Mesenchymal stem cell (in vitro differentiated cells and primary cell): ENCODE measurements at regions not wholly inside any gene's neighbourhood (a gene's known extent, or its start where the extent isn't known, plus 50 kb on each side); places are given as distances from the start of the nearest gene placed in this dataset.

Source experiments
- DNase-seq: peaks from one replicate; pipeline ENCODE4 v3.0.0-alpha.2; 2013
- H2AFZ ChIP-seq: one replicate; pipeline ENCODE4 v1.6.1; 2013; ENCODE audit warnings: low read depth, mild to moderate bottlenecking, control low read depth, inconsistent platforms, low read length, moderate library complexity
- H2AK5ac ChIP-seq: 2 replicates; pipeline ENCODE4 v1.6.1; 2013; ENCODE audit warnings: low read length, moderate library complexity, mild to moderate bottlenecking, inconsistent platforms; ENCODE audit not compliant: severe bottlenecking
- H2BK120ac ChIP-seq: one replicate; pipeline ENCODE4 v1.6.1; 2013; ENCODE audit warnings: low read depth, mild to moderate bottlenecking, inconsistent platforms, low read length, moderate library complexity
- H2BK12ac ChIP-seq, 2 experiments: one replicate each; pipeline ENCODE4 v1.6.1; 2013; ENCODE audit warnings: inconsistent platforms in 2 of 2, low read length in 2 of 2, mild to moderate bottlenecking in 2 of 2, moderate library complexity in 2 of 2, control low read depth in 1 of 2
- H2BK15ac ChIP-seq: one replicate; pipeline ENCODE4 v1.6.1; 2013; ENCODE audit warnings: mild to moderate bottlenecking, low read depth, inconsistent platforms; ENCODE audit not compliant: poor library complexity, severe bottlenecking
- H2BK5ac ChIP-seq: 2 replicates; pipeline ENCODE4 v1.6.1; 2013; ENCODE audit warnings: low read depth, mild to moderate bottlenecking, low read length, control low read depth, inconsistent platforms; ENCODE audit not compliant: poor library complexity, severe bottlenecking
- H3K14ac ChIP-seq, 2 experiments: one replicate each; pipeline ENCODE4 v1.6.1; 2013; ENCODE audit warnings: inconsistent platforms in 2 of 2, low read length in 2 of 2, control low read depth in 1 of 2, mild to moderate bottlenecking in 1 of 2, moderate library complexity in 1 of 2
- H3K18ac ChIP-seq, 2 experiments: one replicate each; pipeline ENCODE4 v1.6.1; 2013; ENCODE audit warnings: inconsistent platforms in 2 of 2, low read length in 2 of 2, control low read depth in 1 of 2, low read depth in 1 of 2, mild to moderate bottlenecking in 1 of 2
- H3K23ac ChIP-seq, 2 experiments: one replicate each; pipeline ENCODE4 v1.6.1; 2013; ENCODE audit warnings: inconsistent platforms in 2 of 2, low read length in 2 of 2, mild to moderate bottlenecking in 2 of 2, moderate library complexity in 2 of 2, control low read depth in 1 of 2
- H3K27ac ChIP-seq: 2 replicates; pipeline ENCODE4 v1.5.1; 2013; ENCODE audit warnings: mild to moderate bottlenecking, moderate library complexity, low read length, control low read depth, inconsistent platforms; ENCODE audit not compliant: poor library complexity, severe bottlenecking
- H3K27me3 ChIP-seq, 2 experiments: 2 replicates each; pipeline versions ENCODE4 v1.6.1 to v1.7.0; 2013; ENCODE audit warnings: low read length in 2 of 2, mild to moderate bottlenecking in 2 of 2, moderate library complexity in 2 of 2, control low read depth in 1 of 2, inconsistent platforms in 1 of 2; ENCODE audit not compliant: control insufficient read depth in 1 of 2, insufficient read depth in 1 of 2
- H3K36me3 ChIP-seq, 2 experiments: 2 replicates each; pipeline versions ENCODE4 v1.6.1 to v1.7.0; 2013; ENCODE audit warnings: low read length in 2 of 2, control low read depth in 1 of 2, inconsistent platforms in 1 of 2, low read depth in 1 of 2, mild to moderate bottlenecking in 1 of 2; ENCODE audit not compliant: insufficient read depth in 2 of 2, control insufficient read depth in 1 of 2
- H3K4ac ChIP-seq, 2 experiments: one replicate each; pipeline ENCODE4 v1.6.1; 2013; ENCODE audit warnings: inconsistent platforms in 2 of 2, low read length in 2 of 2, mild to moderate bottlenecking in 2 of 2, moderate library complexity in 2 of 2, control low read depth in 1 of 2, low read depth in 1 of 2
- H3K4me1 ChIP-seq: 2 replicates; pipeline ENCODE4 v1.6.1; 2013; ENCODE audit warnings: low read depth, low read length, control low read depth; ENCODE audit not compliant: control insufficient read depth, insufficient read depth
- H3K4me2 ChIP-seq: 2 replicates; pipeline ENCODE4 v1.6.1; 2013; ENCODE audit warnings: low read length, mild to moderate bottlenecking, inconsistent platforms; ENCODE audit not compliant: poor library complexity, severe bottlenecking
- H3K4me3 ChIP-seq, 2 experiments: 2 replicates each; pipeline versions ENCODE4 v1.5.1 to v1.7.0; 2013; ENCODE audit warnings: low read length in 2 of 2, mild to moderate bottlenecking in 2 of 2, control low read depth in 1 of 2, low read depth in 1 of 2; ENCODE audit not compliant: insufficient read depth in 1 of 2
- H3K79me1 ChIP-seq: replicated peaks from 2 replicates; pipeline ENCODE4 v1.6.1; 2013; ENCODE audit warnings: mild to moderate bottlenecking, control low read depth, low read length, inconsistent platforms; ENCODE audit not compliant: poor library complexity, severe bottlenecking
- H3K9ac ChIP-seq: 2 replicates; pipeline ENCODE4 v1.7.0; 2013; ENCODE audit warnings: mild to moderate bottlenecking, low read length, moderate library complexity
- H3K9me3 ChIP-seq: 2 replicates; pipeline ENCODE4 v1.7.0; 2013; ENCODE audit warnings: mild to moderate bottlenecking, low read length; ENCODE audit not compliant: control insufficient read depth
- H4K8ac ChIP-seq: one replicate; pipeline ENCODE4 v1.6.1; 2013; ENCODE audit warnings: inconsistent platforms, mild to moderate bottlenecking, low read length, moderate library complexity
- H4K91ac ChIP-seq: one replicate; pipeline ENCODE4 v1.6.1; 2013; ENCODE audit warnings: mild to moderate bottlenecking, low read length, inconsistent platforms
- WGBS: methylation state at CpG from one replicate; pipeline ENCODE4 v1.1.7; 2013; ENCODE audit warnings: mixed read lengths; 5-methylcytosine and 5-hydroxymethylcytosine counted together

- H3K14ac ChIP-seq, result no peak overlapping the region
- no peak overlapping the region for H2AK5ac ChIP-seq
- no peak overlapping the region for H3K9ac ChIP-seq
- H3K9me3 ChIP-seq, result no peaks in the 10 kb centered on the region
- no peaks in the 10 kb centered on the region for H3K4me1 ChIP-seq
- no peak overlapping the region for H4K8ac ChIP-seq
- H3K4me3 ChIP-seq, result no peak overlapping the region
- H3K36me3 ChIP-seq, result no peaks in the 10 kb centered on the region
- H3K23ac ChIP-seq, result no peak overlapping the region
- no peak overlapping the region for H3K4ac ChIP-seq
- no peak overlapping the region for H2BK120ac ChIP-seq
- no peak overlapping the region for H3K27ac ChIP-seq
- no peak overlapping the region for H2BK12ac ChIP-seq
- no peak overlapping the region for H2BK15ac ChIP-seq
- no peak overlapping the region for H4K91ac ChIP-seq
- no peaks in the 10 kb centered on the region for H3K79me1 ChIP-seq
- H2AFZ ChIP-seq, result no peak overlapping the region
- no peak overlapping the region for H3K18ac ChIP-seq
- WGBS, result 74% methylated on average over 2 of the region's 3 CpGs
- no peaks in the 10 kb centered on the region for H3K27me3 ChIP-seq
- H2BK5ac ChIP-seq, result no peak overlapping the region
- H3K4me2 ChIP-seq, result no peak overlapping the region
- no peak for DNase-seq
Observed at GRCh38 chrY:13019486-13019885, 114.8 kb downstream of the DDX3Y start.

- 80% methylated on average over 1 of the region's 1 CpG for WGBS
- H4K8ac ChIP-seq, result no peak overlapping the region
Observed at GRCh38 chrY:13020839-13021238, 116.2 kb downstream of the DDX3Y start.

GRCh38 chrY:13023607-13024006 lies 118.9 kb downstream of the DDX3Y start:
- Histone ChIP-seq H2AK5ac (no peak overlapping the region), H3K27me3 (no peaks in the 10 kb centered on the region), H3K4ac (no peak overlapping the region), H2BK12ac (no peak overlapping the region), H3K18ac (no peak overlapping the region), H3K9me3 (no peaks in the 10 kb centered on the region), H4K91ac (no peak overlapping the region), H2AFZ (no peak overlapping the region), H3K9ac (no peak overlapping the region), H3K27ac (no peak overlapping the region), H3K4me1 (no peaks in the 10 kb centered on the region), H3K79me1 (no peaks in the 10 kb centered on the region), H3K36me3 (no peaks in the 10 kb centered on the region), H3K4me3 (no peak overlapping the region), H3K14ac (no peak overlapping the region), H2BK15ac (no peak overlapping the region), H3K4me2 (no peak overlapping the region), H2BK120ac (no peak overlapping the region), H3K23ac (no peak overlapping the region), H2BK5ac (no peak overlapping the region), H4K8ac (no peak overlapping the region)
- WGBS, result 60% methylated on average over 3 of the region's 3 CpGs
- no peak for DNase-seq

More at GRCh38 chrY:13020839-13021238, 116.2 kb downstream of the DDX3Y start:
- Histone ChIP-seq H2AFZ (no peak overlapping the region), H3K36me3 (no peaks in the 10 kb centered on the region), H2BK5ac (no peak overlapping the region), H3K4me1 (no peaks in the 10 kb centered on the region), H3K4ac (no peak overlapping the region), H2BK12ac (no peak overlapping the region), H4K91ac (no peak overlapping the region), H3K27ac (no peak overlapping the region), H3K79me1 (no peaks in the 10 kb centered on the region), H3K27me3 (no peaks in the 10 kb centered on the region), H2BK120ac (no peak overlapping the region), H3K9me3 (no peaks in the 10 kb centered on the region), H2AK5ac (no peak overlapping the region), H3K4me2 (no peak overlapping the region), H3K18ac (no peak overlapping the region), H3K14ac (no peak overlapping the region), H3K4me3 (no peak overlapping the region), H3K23ac (no peak overlapping the region), H3K9ac (no peak overlapping the region), H2BK15ac (no peak overlapping the region)
- DNase-seq, result no peak

- Histone ChIP-seq H3K9ac (no peak overlapping the region), H4K91ac (no peak overlapping the region), H3K4ac (no peak overlapping the region), H2BK5ac (no peak overlapping the region), H3K4me3 (no peak overlapping the region), H3K4me1 (no peaks in the 10 kb centered on the region), H2AFZ (no peak overlapping the region), H3K36me3 (no peaks in the 10 kb centered on the region), H3K79me1 (no peaks in the 10 kb centered on the region), H2BK120ac (no peak overlapping the region), H3K9me3 (no peaks in the 10 kb centered on the region), H3K23ac (no peak overlapping the region), H3K4me2 (no peak overlapping the region), H2AK5ac (no peak overlapping the region), H3K27me3 (no peaks in the 10 kb centered on the region), H3K27ac (no peak overlapping the region), H3K14ac (no peak overlapping the region), H3K18ac (no peak overlapping the region), H4K8ac (no peak overlapping the region), H2BK15ac (no peak overlapping the region), H2BK12ac (no peak overlapping the region)
- DNase-seq, result no peak
Observed at GRCh38 chrY:13024447-13024846, 119.8 kb downstream of the DDX3Y start.
